HFF-Myc (cell line): ENCODE measurements at regions not wholly inside any gene's neighbourhood (a gene's known extent, or its start where the extent isn't known, plus 50 kb on each side); places are given as distances from the start of the nearest gene placed in this dataset.

ENCODE experiments used
- DNase-seq: peaks from one replicate; pipeline ENCODE4 v3.0.0-alpha.2; 2011; ENCODE audit warnings: low read depth; ENCODE audit errors: extremely low read depth
- H3K4me3 ChIP-seq: replicated peaks from 2 replicates; pipeline ENCODE4 v1.5.1; 2011; ENCODE audit warnings: low read depth, mild to moderate bottlenecking, control low read depth, low read length
- CTCF ChIP-seq: IDR thresholded peaks from 2 replicates; pipeline ENCODE4 v1.5.1; 2012; ENCODE audit warnings: mild to moderate bottlenecking, low read depth, low read length, control low read depth; ENCODE audit errors: missing control alignments

GRCh38 chr18:28359176-28359575 is 182.2 kb upstream of the CDH2 start:
- no peak for DNase-seq
- no peak overlapping the region for H3K4me3 ChIP-seq
- TF ChIP-seq CTCF = no peak

GRCh38 chr18:28357766-28358401 is 181.0 kb upstream of the CDH2 start:
- TF ChIP-seq CTCF = peak; percentile 46
- DNase-seq = peak; percentile 19
- H3K4me3 ChIP-seq = no peak overlapping the region

- DNase-seq = no peak
- no peak overlapping the region for H3K4me3 ChIP-seq
- TF ChIP-seq CTCF = no peak
These were observed 173.9 kb upstream of the CDH2 start for GRCh38 chr18:28350821-28351220.

GRCh38 chr18:28342231-28342630 is 165.3 kb upstream of the CDH2 start:
- no peak overlapping the region for H3K4me3 ChIP-seq
- no peak for TF ChIP-seq CTCF
- DNase-seq = no peak

GRCh38 chr18:28338316-28338715 is 161.4 kb upstream of the CDH2 start:
- no peak for DNase-seq
- no peak for TF ChIP-seq CTCF
- H3K4me3 ChIP-seq = no peak overlapping the region

GRCh38 chr18:28334516-28334915 is 157.6 kb upstream of the CDH2 start:
- H3K4me3 ChIP-seq = no peak overlapping the region
- DNase-seq = no peak
- no peak for TF ChIP-seq CTCF

GRCh38 chr18:28332071-28332470 is 155.1 kb upstream of the CDH2 start:
- no peak for TF ChIP-seq CTCF
- no peak for DNase-seq
- no peak overlapping the region for H3K4me3 ChIP-seq
